NCI-H82 treated with DMSO at 0.1 percent for 48 hours (cell line): ENCODE measurements at regions not wholly inside any gene's neighbourhood (a gene's known extent, or its start where the extent isn't known, plus 50 kb on each side); places are given as distances from the start of the nearest gene placed in this dataset.

Experiments
- DNase-seq: peaks from one replicate; lab custom pipeline; 2025; ENCODE audit not compliant: unreplicated experiment; lab: John Stamatoyannopoulos, UW

DNA sequence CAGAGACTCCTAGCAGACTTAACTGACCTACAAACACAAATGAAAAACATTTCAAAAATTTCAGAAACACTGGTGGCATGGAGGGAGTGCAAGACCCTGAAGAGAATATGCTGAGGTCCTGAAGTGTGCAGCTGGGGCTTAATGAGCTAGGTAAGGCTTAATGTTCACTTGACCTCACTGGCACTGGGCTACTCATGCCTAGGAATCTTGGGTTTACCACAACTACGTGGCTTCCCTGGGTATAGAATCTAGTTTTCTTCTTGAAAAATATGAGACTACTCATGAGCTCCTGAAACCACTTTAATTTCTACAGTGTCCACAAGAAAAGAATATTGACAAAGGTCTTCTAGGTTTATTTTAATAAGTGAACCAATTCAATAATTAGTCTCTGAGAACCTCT lies 139.8 kb downstream of the HNMT start:
- no peak for DNase-seq

DNA sequence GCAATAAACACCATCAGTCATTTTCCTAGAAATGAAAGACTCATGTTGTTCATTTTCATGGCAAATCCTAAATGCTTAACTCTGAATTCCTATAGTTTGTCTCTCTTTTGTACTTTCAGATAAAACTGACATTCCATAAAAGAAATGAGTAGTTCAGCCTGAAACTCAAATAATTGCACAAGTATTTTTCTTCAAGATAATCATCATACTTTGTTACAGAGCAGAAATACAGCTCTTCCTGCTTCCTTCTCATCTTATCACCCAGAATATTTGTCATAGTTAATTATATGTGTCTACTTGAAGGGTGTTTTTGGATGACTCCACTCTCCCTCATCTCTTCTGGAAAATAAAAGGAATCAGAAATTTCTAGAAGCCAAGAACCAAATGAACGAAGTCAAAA lies 141.1 kb downstream of the HNMT start:
- no peak for DNase-seq

DNA sequence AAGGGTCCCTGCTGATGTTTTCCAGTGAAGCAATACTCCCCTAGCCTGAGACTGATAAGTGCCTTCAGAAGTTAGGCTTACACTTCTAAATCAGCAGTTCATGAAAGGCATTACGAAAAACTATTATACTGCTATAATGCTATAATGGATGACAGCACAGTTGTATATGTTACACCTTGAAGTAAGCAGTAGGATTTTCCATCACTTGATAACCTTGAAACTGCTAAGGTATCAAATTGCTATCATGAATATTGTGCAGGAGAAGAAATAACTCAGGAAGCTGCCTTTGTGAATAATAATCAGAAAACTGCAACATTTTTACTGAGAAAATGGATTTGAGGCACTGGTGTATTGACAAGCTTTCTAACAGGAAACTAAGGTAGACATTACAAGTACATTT lies 142.3 kb downstream of the HNMT start:
- no peak for DNase-seq

DNA sequence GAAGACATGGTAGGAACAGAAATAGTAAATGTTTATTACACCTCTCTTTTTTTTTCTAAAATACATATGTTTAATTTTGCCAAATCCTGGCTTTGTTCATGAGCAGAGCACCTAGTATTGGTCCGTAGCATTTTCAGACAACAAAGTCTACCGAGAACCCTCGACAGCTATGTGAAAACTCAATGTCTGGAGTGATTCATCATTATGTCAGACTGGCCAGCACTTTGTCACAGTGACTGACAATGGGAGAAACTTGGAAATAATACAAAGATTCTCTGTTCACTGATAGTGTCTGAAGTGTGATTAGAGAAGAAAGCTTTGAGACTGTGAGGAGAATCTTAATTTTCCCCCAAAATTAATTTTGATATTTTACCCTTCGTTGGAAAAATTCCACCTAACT lies 143.0 kb downstream of the HNMT start:
- DNase-seq: no peak

GRCh38 chr2:138110453-138111083 lies 146.3 kb downstream of the HNMT start:
- DNase-seq: no peak

DNA sequence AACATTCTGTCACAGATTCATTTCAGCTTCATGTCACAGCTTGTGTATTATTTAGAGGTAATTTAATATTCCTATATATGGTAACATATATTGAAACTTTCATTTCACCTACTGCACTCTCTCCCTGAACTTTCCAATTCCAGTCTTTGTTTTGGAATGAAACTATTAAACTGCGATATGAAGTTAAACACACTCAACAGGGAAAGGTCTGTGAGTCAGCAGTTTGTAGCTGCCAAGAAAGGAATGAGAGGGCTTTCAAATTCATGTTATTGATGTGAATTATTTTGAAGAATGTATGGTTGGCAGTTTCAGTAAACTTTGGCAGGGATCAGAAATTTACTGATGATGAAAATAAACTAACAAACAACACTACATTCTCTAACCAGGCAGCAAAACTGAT lies 148.3 kb downstream of the HNMT start:
- DNase-seq: no peak

DNA sequence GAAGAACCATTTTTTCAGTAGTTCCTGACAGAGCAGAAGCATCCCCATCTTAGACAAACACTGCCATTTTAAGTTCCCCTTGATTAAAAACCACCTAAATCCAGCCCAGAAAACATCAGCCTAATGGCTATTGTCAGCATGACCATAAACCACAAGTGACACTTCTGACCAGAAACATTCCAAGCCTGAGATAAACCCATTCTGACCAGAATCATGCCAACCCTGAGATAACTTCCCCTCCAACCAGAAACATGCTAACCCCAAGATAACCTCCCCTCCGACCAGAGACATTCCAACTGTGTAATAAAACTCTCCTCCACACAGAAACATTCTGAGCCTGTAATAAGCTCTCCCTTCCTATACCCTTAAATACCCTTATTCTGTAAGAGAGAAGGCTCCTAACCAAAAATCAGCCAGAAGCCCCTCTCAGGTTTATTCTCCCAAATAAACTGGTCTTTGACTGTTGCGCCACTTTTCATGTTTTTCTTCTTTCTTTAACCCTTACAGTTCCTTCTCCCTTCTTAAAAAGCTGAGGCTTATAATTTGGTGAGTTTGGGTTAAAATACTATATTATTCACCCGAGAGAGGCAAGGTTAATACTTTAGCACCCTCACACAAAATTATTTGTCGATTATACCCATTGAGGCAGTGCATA lies 149.7 kb downstream of the HNMT start:
- no peak for DNase-seq

DNA sequence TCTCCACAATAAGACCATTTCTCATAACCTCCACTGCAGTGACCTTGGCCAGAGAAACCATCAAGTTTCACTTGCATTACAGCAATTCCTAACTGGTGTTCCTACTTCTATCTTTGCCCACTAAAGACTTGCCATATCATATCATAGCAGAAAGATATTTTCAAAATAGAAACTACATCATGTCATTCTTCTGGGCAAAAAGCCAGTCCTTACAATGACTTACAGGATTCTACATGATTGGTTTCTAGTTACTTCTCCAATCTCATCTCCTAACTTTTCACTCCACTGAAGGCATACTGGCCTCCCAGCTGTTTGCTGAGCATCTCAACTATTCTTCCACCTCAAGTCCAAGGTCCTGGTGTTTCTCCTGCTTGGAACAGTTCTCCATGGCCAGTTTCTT lies 151.4 kb downstream of the HNMT start:
- DNase-seq: no peak

GRCh38 chr2:138116456-138116855 lies 152.2 kb downstream of the HNMT start:
- no peak for DNase-seq

GRCh38 chr2:138121666-138122661 lies 157.7 kb downstream of the HNMT start:
- no peak for DNase-seq

- no peak for DNase-seq
Measured at GRCh38 chr2:138122891-138123290, 158.6 kb downstream of the HNMT start.

- no peak for DNase-seq
Measured at GRCh38 chr2:138123741-138124140, 159.5 kb downstream of the HNMT start.

DNA sequence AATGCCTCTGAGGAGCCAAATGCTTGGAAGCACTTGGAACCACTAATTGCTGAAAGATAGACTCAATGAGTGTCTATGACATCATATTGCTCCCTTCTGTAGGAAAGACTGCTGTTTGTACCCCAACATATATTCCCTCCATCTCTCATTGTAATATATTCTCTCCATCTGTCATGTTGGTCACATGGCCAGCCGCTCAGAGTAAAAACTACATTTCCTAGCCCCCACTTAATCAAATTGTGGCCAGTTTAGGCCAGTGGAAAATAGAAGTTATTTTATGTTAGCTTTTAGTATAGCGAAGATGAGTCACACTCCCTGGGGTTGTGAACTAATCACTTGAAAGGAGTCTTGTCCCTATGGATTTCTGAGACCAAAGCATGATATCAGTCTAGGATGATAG lies 160.2 kb downstream of the HNMT start:
- no peak for DNase-seq

- no peak for DNase-seq
Measured at GRCh38 chr2:138125306-138126288, 161.3 kb downstream of the HNMT start.

DNA sequence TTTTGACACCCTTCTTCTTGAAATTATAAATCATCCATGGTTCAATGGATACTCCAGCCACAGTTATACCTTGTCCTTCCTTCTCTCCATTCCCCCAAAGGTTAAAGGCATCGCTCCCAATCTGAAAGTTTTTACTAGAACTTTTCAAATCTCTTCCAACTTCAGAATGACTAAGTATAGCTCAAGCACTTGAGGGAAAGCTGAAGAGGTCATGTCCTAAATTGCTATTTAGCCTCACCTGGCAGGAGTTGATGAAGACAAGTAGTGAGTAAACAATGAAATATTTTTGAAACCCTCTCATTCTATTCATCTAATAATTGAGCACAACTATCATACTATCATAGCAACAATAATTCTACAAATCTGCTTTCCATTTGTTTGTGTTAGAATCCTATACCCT lies 167.8 kb downstream of the HNMT start:
- no peak for DNase-seq

- no peak for DNase-seq
Measured at GRCh38 chr2:138137949-138138348, 173.7 kb downstream of the HNMT start.

GRCh38 chr2:138147796-138148195 lies 183.5 kb downstream of the HNMT start:
- DNase-seq: no peak

DNA sequence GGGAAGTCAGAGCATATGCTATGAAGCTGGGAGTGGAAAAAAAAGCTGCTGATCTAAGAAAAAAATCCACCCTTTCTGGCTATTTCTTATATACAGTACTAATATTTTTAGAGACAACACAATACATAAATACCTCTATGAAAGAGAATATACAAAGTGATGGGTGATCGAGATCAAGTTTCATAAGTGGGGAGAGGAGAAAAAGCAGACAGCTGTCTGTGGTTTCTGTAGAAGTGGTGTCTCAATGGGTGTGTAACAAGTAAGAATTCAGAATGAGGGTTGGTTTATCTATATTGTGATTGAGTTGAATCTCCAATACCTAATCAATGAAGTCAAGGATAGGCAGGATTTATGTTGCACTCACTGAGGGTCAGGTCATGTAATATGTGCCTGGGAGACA lies 191.0 kb downstream of the HNMT start:
- DNase-seq: no peak

DNA sequence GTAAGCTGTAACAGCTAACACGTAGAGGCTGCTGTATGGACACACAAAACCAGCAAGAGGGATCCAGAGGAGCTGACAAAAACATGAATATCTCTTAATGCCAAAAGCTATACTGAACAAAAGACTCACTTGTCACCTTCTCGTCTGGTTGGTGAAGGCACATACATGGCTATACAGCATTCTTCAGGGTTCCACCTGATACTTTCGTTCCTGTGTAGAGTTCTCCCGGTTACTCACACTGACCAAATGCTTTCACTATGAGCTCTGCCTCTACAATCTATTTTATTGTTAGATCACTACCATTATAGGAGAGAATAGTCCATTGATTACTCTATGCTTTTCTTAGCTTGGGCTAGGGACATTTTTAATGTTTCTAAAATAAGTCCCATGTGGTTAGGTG lies 193.1 kb downstream of the HNMT start:
- DNase-seq: no peak

- DNase-seq: no peak
Measured at GRCh38 chr2:138170485-138170884, 206.2 kb downstream of the HNMT start.

GRCh38 chr2:138171244-138171643 lies 207.0 kb downstream of the HNMT start:
- DNase-seq: no peak
